IMR-90 (cell line): ENCODE measurements at regions not wholly inside any gene's neighbourhood (a gene's known extent, or its start where the extent isn't known, plus 50 kb on each side); places are given as distances from the start of the nearest gene placed in this dataset.

Source experiments
- ATAC-seq: fragments of 200-7000 bp; cut with Tn5 transposase; 2 replicates; pipeline ENCODE4 v1.9.1; 2020; ENCODE audit warnings: low read depth, mild to moderate bottlenecking, moderate library complexity
- BruUV-seq: library from RNA; stranded (reverse); fragments of 400-500 nt; replicated peaks from 2 replicates; lab custom pipeline; 2021; lab: Mats Ljungman, UMichigan
- CTCF ChIA-PET: fragments of 300-600 bp; formaldehyde crosslinking; extraction: SDS; loops from one replicate; lab custom pipeline; 2021; ENCODE audit warnings: antibody characterized with exemption; lab: Yijun Ruan, JAX
- POLR2A ChIA-PET: fragments of 300-600 bp; sonication (Branson Sonifier 250); formaldehyde crosslinking; loops from one replicate; lab custom pipeline; 2022; ENCODE audit warnings: antibody characterized with exemption; ENCODE audit not compliant: unreplicated experiment; lab: Charles Lee
- DNase-seq: peaks from one replicate; pipeline ENCODE4 v3.0.0; 2013
- H2AFZ ChIP-seq: replicated peaks from 2 replicates; pipeline ENCODE3; 2013; ENCODE audit warnings: low read length, mild to moderate bottlenecking; ENCODE audit not compliant: poor library complexity
- H2AK5ac ChIP-seq: 2 replicates; pipeline ENCODE4 v1.6.1; 2013; ENCODE audit warnings: low read depth, low read length, inconsistent platforms
- H2AK9ac ChIP-seq: replicated peaks from 2 replicates; pipeline ENCODE3; 2013; ENCODE audit warnings: mild to moderate bottlenecking, low read depth, low read length, moderate library complexity; ENCODE audit not compliant: poor library complexity
- H2BK120ac ChIP-seq: 2 replicates; pipeline ENCODE4 v1.6.1; 2013; ENCODE audit warnings: low read depth, low read length, inconsistent platforms
- H2BK15ac ChIP-seq: 3 replicates; pipeline ENCODE4 v1.6.1; 2013; ENCODE audit warnings: low read depth, low read length, inconsistent platforms
- H2BK20ac ChIP-seq: 2 replicates; pipeline ENCODE4 v1.6.1; 2013; ENCODE audit warnings: low read depth, mild to moderate bottlenecking, inconsistent platforms, low read length, moderate library complexity
- H2BK5ac ChIP-seq: 2 replicates; pipeline ENCODE4 v1.6.1; 2013; ENCODE audit warnings: mild to moderate bottlenecking, low read depth, low read length, inconsistent platforms; ENCODE audit not compliant: poor library complexity, severe bottlenecking
- H3K14ac ChIP-seq: replicated peaks from 2 replicates; pipeline ENCODE4 v1.6.1; 2013; ENCODE audit warnings: low read depth, low read length, inconsistent platforms
- H3K18ac ChIP-seq: 2 replicates; pipeline ENCODE4 v1.6.1; 2013; ENCODE audit warnings: low read depth, low read length, control low read depth
- H3K23ac ChIP-seq: 2 replicates; pipeline ENCODE4 v1.6.1; 2013; ENCODE audit warnings: low read depth, low read length, inconsistent platforms
- H3K27ac ChIP-seq: 2 replicates; pipeline ENCODE4 v1.5.1; 2013; ENCODE audit warnings: mild to moderate bottlenecking, control low read depth, low read length; ENCODE audit not compliant: insufficient read depth
- H3K27me3 ChIP-seq: 2 replicates; pipeline ENCODE4 v1.6.1; 2013; ENCODE audit warnings: low read length; ENCODE audit not compliant: control insufficient read depth, insufficient read depth
- H3K36me3 ChIP-seq: 2 replicates; pipeline ENCODE4 v1.6.1; 2013; ENCODE audit warnings: low read length, mixed read lengths; ENCODE audit not compliant: control insufficient read depth, insufficient read depth
- H3K4ac ChIP-seq: 2 replicates; pipeline ENCODE4 v1.6.1; 2013; ENCODE audit warnings: low read depth, low read length, inconsistent platforms
- H3K4me1 ChIP-seq: 2 replicates; pipeline ENCODE4 v1.6.1; 2013; ENCODE audit warnings: low read length, mixed read lengths; ENCODE audit not compliant: control insufficient read depth, insufficient read depth
- H3K4me2 ChIP-seq: 2 replicates; pipeline ENCODE4 v1.6.1; 2013; ENCODE audit warnings: low read depth, mild to moderate bottlenecking, control low read depth, low read length, moderate library complexity
- H3K4me3 ChIP-seq: 2 replicates; pipeline ENCODE4 v1.5.1; 2013; ENCODE audit warnings: low read depth, mild to moderate bottlenecking, control low read depth, low read length, moderate library complexity; ENCODE audit not compliant: insufficient read depth
- H3K56ac ChIP-seq: 2 replicates; pipeline ENCODE4 v1.6.1; 2013; ENCODE audit warnings: low read length, inconsistent platforms; ENCODE audit not compliant: insufficient read depth; ENCODE audit errors: extremely low read depth
- H3K79me1 ChIP-seq, 2 experiments: 2 replicates each; pipeline ENCODE4 v1.6.1; 2013; ENCODE audit warnings: low read length in 2 of 2, inconsistent platforms in 1 of 2, low read depth in 1 of 2
- H3K9ac ChIP-seq: 2 replicates; pipeline ENCODE4 v1.6.1; 2013; ENCODE audit warnings: low read depth, low read length, control low read depth
- H3K9me1 ChIP-seq: 2 replicates; pipeline ENCODE4 v1.6.1; 2013; ENCODE audit warnings: low read length, inconsistent platforms; ENCODE audit not compliant: insufficient read depth
- H3K9me3 ChIP-seq: 2 replicates; pipeline ENCODE4 v1.6.1; 2013; ENCODE audit warnings: low read length; ENCODE audit not compliant: control insufficient read depth, insufficient read depth
- H4K20me1 ChIP-seq: 2 replicates; pipeline ENCODE4 v1.6.1; 2013; ENCODE audit warnings: low read length, inconsistent platforms; ENCODE audit not compliant: insufficient read depth
- H4K5ac ChIP-seq: 2 replicates; pipeline ENCODE4 v1.6.1; 2013; ENCODE audit warnings: mild to moderate bottlenecking, low read depth, low read length, control low read depth
- H4K8ac ChIP-seq, 2 experiments: 2 replicates each; pipeline ENCODE4 v1.6.1; 2013; ENCODE audit warnings: low read depth in 2 of 2, low read length in 2 of 2, control low read depth in 1 of 2, inconsistent platforms in 1 of 2
- H4K91ac ChIP-seq: 2 replicates; pipeline ENCODE4 v1.6.1; 2013; ENCODE audit warnings: low read depth, low read length, inconsistent platforms; ENCODE audit not compliant: insufficient read depth
- CEBPB ChIP-seq: IDR thresholded peaks from 2 replicates; pipeline ENCODE4 v1.6.1; 2012; ENCODE audit warnings: low read depth, low read length, improper control_type of control experiment
- CHD1 ChIP-seq: IDR thresholded peaks from 2 replicates; pipeline ENCODE4 v1.6.1; 2012; ENCODE audit warnings: low read depth, low read length, improper control_type of control experiment
- POLR2A ChIP-seq: IDR thresholded peaks from 2 replicates; pipeline ENCODE4 v1.6.1; 2012; ENCODE audit warnings: mild to moderate bottlenecking, low read depth, low read length
- WGBS, 2 experiments: methylation state at CpG; one replicate each; pipeline versions ENCODE4 v1.1.5 to v1.1.7; 2013; ENCODE audit warnings: missing lambda C conversion rate in 2 of 2; ENCODE audit not compliant: insufficient read length in 1 of 2; ENCODE audit errors: extremely low coverage in 2 of 2; 5-methylcytosine and 5-hydroxymethylcytosine counted together
- dilution Hi-C: fragments of 300-500 bp; cut with HindIII; formaldehyde crosslinking; loops from one replicate; pipeline ENCODE4 v1.14.3; 2018; ENCODE audit warnings: low sequenced_read_pairs; ENCODE audit not compliant: unreplicated experiment
- in situ Hi-C: fragments of 300-500 bp; cut with MboI; formaldehyde crosslinking; loops from 3 replicates; pipeline ENCODE4 v1.14.3; 2019; ENCODE audit warnings: low sequenced_read_pairs, inconsistent platforms, mixed read lengths
- intact Hi-C: fragments of 100-400 bp; cut with micrococcal nuclease; formaldehyde crosslinking; loops from 2 replicates; pipeline ENCODE4 v1.10.0; 2022
- TF ChIP-seq, protein P1 (sequence below): fragments of 150-350 bp; IDR thresholded peaks from 2 replicates; pipeline ENCODE4 v1.6.1; 2016; ENCODE audit warnings: low read depth, mild to moderate bottlenecking, low read length, moderate library complexity, borderline replicate concordance

DNA sequence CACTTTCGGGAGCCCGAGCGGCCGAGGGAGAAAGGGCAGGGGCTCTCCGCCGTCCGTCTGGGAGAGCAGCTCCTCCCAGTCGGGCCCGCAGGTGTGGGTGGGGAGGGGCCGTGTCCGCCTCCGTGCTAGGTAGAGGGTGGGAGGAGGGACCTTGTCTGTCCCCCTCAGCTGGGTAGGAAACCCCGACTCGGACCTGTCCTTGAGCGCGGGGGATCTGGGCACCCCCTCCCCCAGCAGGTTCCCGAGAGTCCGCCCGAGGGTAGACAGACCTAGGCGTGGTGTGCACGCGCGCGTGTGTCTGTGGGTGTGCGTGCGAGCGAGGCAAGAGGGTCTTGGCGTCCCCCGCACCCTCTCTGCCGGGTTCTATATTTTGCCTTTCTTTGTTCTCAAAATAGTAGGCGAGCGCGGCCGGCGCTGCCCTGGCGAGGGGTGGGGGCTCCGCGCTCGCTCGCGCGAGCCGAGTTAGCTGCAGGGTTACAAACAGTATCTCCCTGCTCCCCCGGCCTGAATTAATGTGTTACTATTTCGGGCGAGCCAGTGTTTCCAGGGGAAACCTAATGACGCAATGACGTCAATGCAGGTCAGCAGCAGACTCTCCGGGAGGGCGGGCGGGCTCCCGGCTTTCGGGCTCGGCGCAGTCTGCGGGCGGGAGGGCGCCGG lies 73.9 kb upstream of the LEP start:
- H3K9ac ChIP-seq, result no peak overlapping the region
- in situ Hi-C loops, result no loop called here
- H3K36me3 ChIP-seq, result no peaks in the 10 kb centered on the region
- H3K18ac ChIP-seq, result no peak overlapping the region
- no peak overlapping the region for H2AK5ac ChIP-seq
- H2AFZ ChIP-seq, result peak overlapping the region; percentile 79
- POLR2A ChIA-PET, result no interaction called here
- H3K9me1 ChIP-seq, result peaks cover 10% of the 10 kb centered on the region
- intact Hi-C loops, result no loop called here
- H3K4me3 ChIP-seq, result peak overlapping the region; percentile 34
- no peak overlapping the region for H4K91ac ChIP-seq
- no peak overlapping the region for H4K5ac ChIP-seq
- no peak overlapping the region for H3K56ac ChIP-seq
- no peak overlapping the region for H2BK5ac ChIP-seq
- H4K20me1 ChIP-seq, result peaks cover 9% of the 10 kb centered on the region
- H2AK9ac ChIP-seq, result no peak overlapping the region
- CTCF ChIA-PET, result no interaction called here
- H3K27ac ChIP-seq, result no peak overlapping the region
- dilution Hi-C loops, result no loop called here
- peak overlapping the region; percentile 86 for H3K4me2 ChIP-seq
- no peak overlapping the region for H3K4ac ChIP-seq
- H4K8ac ChIP-seq, result no peak overlapping the region
- H3K23ac ChIP-seq, result no peak overlapping the region
- 3% methylated on average over 16 of the region's 59 CpGs; no CpG with 5 or more reads in 1 of the 2 experiments for WGBS, 2 experiments
- H2BK120ac ChIP-seq, result no peak overlapping the region
- peaks cover 55% of the 10 kb centered on the region for H3K27me3 ChIP-seq
- peak; percentile 75 for DNase-seq
- no TSS peak for BruUV-seq
- H3K4me1 ChIP-seq, result peaks cover 10% of the 10 kb centered on the region
- TF ChIP-seq CEBPB (peak; percentile 76), POLR2A (no peak), CHD1 (no peak)
- TF ChIP-seq, protein P1, sequence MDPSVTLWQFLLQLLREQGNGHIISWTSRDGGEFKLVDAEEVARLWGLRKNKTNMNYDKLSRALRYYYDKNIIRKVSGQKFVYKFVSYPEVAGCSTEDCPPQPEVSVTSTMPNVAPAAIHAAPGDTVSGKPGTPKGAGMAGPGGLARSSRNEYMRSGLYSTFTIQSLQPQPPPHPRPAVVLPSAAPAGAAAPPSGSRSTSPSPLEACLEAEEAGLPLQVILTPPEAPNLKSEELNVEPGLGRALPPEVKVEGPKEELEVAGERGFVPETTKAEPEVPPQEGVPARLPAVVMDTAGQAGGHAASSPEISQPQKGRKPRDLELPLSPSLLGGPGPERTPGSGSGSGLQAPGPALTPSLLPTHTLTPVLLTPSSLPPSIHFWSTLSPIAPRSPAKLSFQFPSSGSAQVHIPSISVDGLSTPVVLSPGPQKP, result no peak
- H2BK15ac ChIP-seq, result no peak overlapping the region
- no peak overlapping the region for H3K14ac ChIP-seq
- H2BK20ac ChIP-seq, result no peak overlapping the region
- no peaks in the 10 kb centered on the region for H3K9me3 ChIP-seq
- ATAC-seq, result peak; percentile 40; the same call in 1 of the 2 replicates
- no peaks in the 10 kb centered on the region for H3K79me1 ChIP-seq
